ENCODE measurements at regions not wholly inside any gene's neighbourhood (a gene's known extent, or its start where the extent isn't known, plus 50 kb on each side); places are given as distances from the start of the nearest gene placed in this dataset.

DNA sequence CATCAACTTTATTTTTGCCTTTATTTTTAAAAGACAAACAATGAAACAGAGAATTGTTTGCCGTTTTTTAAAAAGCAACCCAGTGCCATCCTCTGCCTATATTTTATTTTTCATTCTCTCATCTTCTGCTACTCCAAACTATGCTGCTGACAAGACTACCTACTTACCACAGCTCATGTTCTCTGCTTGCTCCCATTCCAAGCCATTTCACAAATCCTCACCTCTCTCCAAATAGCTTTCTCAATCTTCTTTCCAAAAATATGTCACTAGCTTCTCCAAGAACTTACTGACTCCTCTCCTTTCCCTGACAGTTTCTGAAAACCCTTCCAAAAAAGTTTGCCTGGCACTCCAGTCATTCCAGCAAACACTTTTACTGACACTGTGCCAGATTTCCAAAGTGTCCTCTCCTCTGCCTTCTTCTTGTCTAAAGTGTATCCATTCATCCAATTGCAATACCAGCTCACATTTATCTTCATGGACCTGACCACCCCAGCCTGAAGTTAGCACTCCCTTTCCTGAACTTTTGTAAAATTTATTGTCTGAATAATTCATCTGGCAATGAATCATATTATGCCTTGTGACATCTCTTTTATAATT, 766.5 kb upstream of the B3GALT2 start:
- no TSS peak for BruUV-seq (replicated peaks)
- H3K79me2 ChIP-seq (ENCODE audit: control insufficient read depth, insufficient read depth, low read length): no peaks in the 10 kb centered on the region
- WGBS (ENCODE audit: insufficient coverage, insufficient replicate concordance, low lambda C conversion rate, missing lambda C conversion rate): 13% methylated on average over 1 of the region's 1 CpG
- H3K27me3 ChIP-seq (replicated peaks in 1 of 2; ENCODE audit: control insufficient read depth in 2 of 2, insufficient read depth in 2 of 2, low read length in 1 of 2): no peaks in the 10 kb centered on the region
- intact Hi-C loops (cut with micrococcal nuclease; ENCODE audit: unreplicated experiment): no loop called here
- H3K4me1 ChIP-seq (ENCODE audit: control insufficient read depth, insufficient read depth, low read length): no peaks in the 10 kb centered on the region
- ATAC-seq: no peak
- no peak overlapping the region for H3K27ac ChIP-seq (ENCODE audit: control insufficient read depth, insufficient read depth)
- ChIA-PET POLR2A (interaction anchor here (0.6 kb wide), 1 partner anchor 157 kb away, joined by 4 read pairs; no protein-coding TSS in a partner anchor), RAD21 (ENCODE audit: unreplicated experiment) (no interaction called here), SMC1A (ENCODE audit: uncharacterized antibody, unreplicated experiment) (no interaction called here), CTCF (no interaction called here)
- no peak for FAIRE-seq
- DNase-seq (ENCODE audit: low read depth, low spot score): no peak
- no peak overlapping the region for H3K9ac ChIP-seq (ENCODE audit: control insufficient read depth, insufficient read depth, low read length)
- in situ Hi-C loops (cut with MboI): no loop called here
- H3K4me3 ChIP-seq: no peak overlapping the region
- H4K20me1 ChIP-seq (ENCODE audit: control insufficient read depth, insufficient read depth): no peaks in the 10 kb centered on the region
- no peak overlapping the region for H2AFZ ChIP-seq (ENCODE audit: control insufficient read depth, low read depth, low read length)
- TF ChIP-seq RBBP5 (conservative IDR thresholded peaks at IDR 0.05): no peak
- no peak for TF ChIP-seq WRNIP1 (IDR thresholded peaks at IDR 0.05; ENCODE audit: borderline replicate concordance, low read depth, low read length)
- TF ChIP-seq BRCA1 (IDR thresholded peaks at IDR 0.05; ENCODE audit: low read depth, low read length): no peak
- TF ChIP-seq, protein P1, sequence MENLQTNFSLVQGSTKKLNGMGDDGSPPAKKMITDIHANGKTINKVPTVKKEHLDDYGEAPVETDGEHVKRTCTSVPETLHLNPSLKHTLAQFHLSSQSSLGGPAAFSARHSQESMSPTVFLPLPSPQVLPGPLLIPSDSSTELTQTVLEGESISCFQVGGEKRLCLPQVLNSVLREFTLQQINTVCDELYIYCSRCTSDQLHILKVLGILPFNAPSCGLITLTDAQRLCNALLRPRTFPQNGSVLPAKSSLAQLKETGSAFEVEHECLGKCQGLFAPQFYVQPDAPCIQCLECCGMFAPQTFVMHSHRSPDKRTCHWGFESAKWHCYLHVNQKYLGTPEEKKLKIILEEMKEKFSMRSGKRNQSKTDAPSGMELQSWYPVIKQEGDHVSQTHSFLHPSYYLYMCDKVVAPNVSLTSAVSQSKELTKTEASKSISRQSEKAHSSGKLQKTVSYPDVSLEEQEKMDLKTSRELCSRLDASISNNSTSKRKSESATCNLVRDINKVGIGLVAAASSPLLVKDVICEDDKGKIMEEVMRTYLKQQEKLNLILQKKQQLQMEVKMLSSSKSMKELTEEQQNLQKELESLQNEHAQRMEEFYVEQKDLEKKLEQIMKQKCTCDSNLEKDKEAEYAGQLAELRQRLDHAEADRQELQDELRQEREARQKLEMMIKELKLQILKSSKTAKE (IDR thresholded peaks at IDR 0.05; ENCODE audit: low read depth, poor library complexity, severe bottlenecking): no peak
- no peak for TF ChIP-seq POLR2AphosphoS5 (IDR thresholded peaks at IDR 0.05; ENCODE audit: low read length)
- TF ChIP-seq TCF7 (IDR thresholded peaks at IDR 0.05; ENCODE audit: borderline replicate concordance): no peak
- no peak for TF ChIP-seq RB1 (IDR thresholded peaks at IDR 0.05; ENCODE audit: borderline replicate concordance)
- TF ChIP-seq IKZF2 (IDR thresholded peaks at IDR 0.05): no peak
- no peak for TF ChIP-seq SIN3A (IDR thresholded peaks at IDR 0.05; ENCODE audit: low read depth, low read length)
- no peak for TF ChIP-seq IKZF1 (conservative IDR thresholded peaks at IDR 0.05)
- no peak for TF ChIP-seq RUNX3 (IDR thresholded peaks at IDR 0.05; ENCODE audit: low read length)
- TF ChIP-seq, protein P2, sequence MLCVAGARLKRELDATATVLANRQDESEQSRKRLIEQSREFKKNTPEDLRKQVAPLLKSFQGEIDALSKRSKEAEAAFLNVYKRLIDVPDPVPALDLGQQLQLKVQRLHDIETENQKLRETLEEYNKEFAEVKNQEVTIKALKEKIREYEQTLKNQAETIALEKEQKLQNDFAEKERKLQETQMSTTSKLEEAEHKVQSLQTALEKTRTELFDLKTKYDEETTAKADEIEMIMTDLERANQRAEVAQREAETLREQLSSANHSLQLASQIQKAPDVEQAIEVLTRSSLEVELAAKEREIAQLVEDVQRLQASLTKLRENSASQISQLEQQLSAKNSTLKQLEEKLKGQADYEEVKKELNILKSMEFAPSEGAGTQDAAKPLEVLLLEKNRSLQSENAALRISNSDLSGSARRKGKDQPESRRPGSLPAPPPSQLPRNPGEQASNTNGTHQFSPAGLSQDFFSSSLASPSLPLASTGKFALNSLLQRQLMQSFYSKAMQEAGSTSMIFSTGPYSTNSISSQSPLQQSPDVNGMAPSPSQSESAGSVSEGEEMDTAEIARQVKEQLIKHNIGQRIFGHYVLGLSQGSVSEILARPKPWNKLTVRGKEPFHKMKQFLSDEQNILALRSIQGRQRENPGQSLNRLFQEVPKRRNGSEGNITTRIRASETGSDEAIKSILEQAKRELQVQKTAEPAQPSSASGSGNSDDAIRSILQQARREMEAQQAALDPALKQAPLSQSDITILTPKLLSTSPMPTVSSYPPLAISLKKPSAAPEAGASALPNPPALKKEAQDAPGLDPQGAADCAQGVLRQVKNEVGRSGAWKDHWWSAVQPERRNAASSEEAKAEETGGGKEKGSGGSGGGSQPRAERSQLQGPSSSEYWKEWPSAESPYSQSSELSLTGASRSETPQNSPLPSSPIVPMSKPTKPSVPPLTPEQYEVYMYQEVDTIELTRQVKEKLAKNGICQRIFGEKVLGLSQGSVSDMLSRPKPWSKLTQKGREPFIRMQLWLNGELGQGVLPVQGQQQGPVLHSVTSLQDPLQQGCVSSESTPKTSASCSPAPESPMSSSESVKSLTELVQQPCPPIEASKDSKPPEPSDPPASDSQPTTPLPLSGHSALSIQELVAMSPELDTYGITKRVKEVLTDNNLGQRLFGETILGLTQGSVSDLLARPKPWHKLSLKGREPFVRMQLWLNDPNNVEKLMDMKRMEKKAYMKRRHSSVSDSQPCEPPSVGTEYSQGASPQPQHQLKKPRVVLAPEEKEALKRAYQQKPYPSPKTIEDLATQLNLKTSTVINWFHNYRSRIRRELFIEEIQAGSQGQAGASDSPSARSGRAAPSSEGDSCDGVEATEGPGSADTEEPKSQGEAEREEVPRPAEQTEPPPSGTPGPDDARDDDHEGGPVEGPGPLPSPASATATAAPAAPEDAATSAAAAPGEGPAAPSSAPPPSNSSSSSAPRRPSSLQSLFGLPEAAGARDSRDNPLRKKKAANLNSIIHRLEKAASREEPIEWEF (IDR thresholded peaks at IDR 0.05; ENCODE audit: insufficient replicate concordance, low read depth, low read length): no peak
- no peak for TF ChIP-seq NFYA (IDR thresholded peaks at IDR 0.05; ENCODE audit: borderline replicate concordance, low read depth, low read length)
- no peak for TF ChIP-seq EGR1 (IDR thresholded peaks at IDR 0.05; ENCODE audit: borderline replicate concordance in 1 of 2, low read depth in 2 of 2, low read length in 2 of 2)
- no peak for TF ChIP-seq FOXK2 (IDR thresholded peaks at IDR 0.05)
- TF ChIP-seq ZNF622 (IDR thresholded peaks at IDR 0.05): no peak
- TF ChIP-seq SMC3 (IDR thresholded peaks at IDR 0.05; ENCODE audit: borderline replicate concordance, low read length): no peak
- H3K4me2 ChIP-seq (ENCODE audit: control insufficient read depth, insufficient read depth): no peak overlapping the region
- H3K36me3 ChIP-seq (ENCODE audit: control insufficient read depth in 2 of 2, insufficient read depth in 2 of 2, low read length in 1 of 2): no peaks in the 10 kb centered on the region
- H3K9me3 ChIP-seq (replicated peaks; ENCODE audit: control insufficient read depth, insufficient read depth, low read length): no peaks in the 10 kb centered on the region
